ENCODE measurements at regions not wholly inside any gene's neighbourhood (a gene's known extent, or its start where the extent isn't known, plus 50 kb on each side); places are given as distances from the start of the nearest gene placed in this dataset.

GRCh38 chr10:109306698-109307097, 616.6 kb downstream of the XPNPEP1 start:
- no peak for TF ChIP-seq CTCF (conservative IDR thresholded peaks at IDR 0.05; ENCODE audit: low read depth, low read length)
- no peak for TF ChIP-seq EZH2 (IDR thresholded peaks at IDR 0.05; ENCODE audit: low read length, unreplicated experiment)
